Peyer's patch (tissue), 4 donors: ENCODE measurements at regions not wholly inside any gene's neighbourhood (a gene's known extent, or its start where the extent isn't known, plus 50 kb on each side); places are given as distances from the start of the nearest gene placed in this dataset.

Experiments used
- DNase-seq, 3 donors: peaks; one replicate each; pipeline ENCODE4 v3.0.0-alpha.2; 2017 to 2019
- H3K27ac ChIP-seq, 4 donors: fragments of 200-600 bp; sonication (generic); one replicate each; pipeline ENCODE4 v1.5.1; 2016 to 2019
- H3K27me3 ChIP-seq, 2 donors: fragments of 200-600 bp; sonication (generic); one replicate each; pipeline ENCODE4 v1.5.1; 2019
- H3K36me3 ChIP-seq, 3 donors: fragments of 200-600 bp; sonication (generic); one replicate each; pipeline ENCODE4 v1.5.1; 2016 to 2019
- H3K4me1 ChIP-seq, 4 donors: fragments of 200-600 bp; sonication (generic); one replicate each; pipeline ENCODE4 v1.5.1; 2016 to 2019
- H3K4me3 ChIP-seq, 4 donors: fragments of 200-600 bp; sonication (generic); 1 replicate in 3 of 4; 2 replicates in 1 of 4; pipeline ENCODE4 v1.5.1; 2016 to 2019; ENCODE audit warnings: mild to moderate bottlenecking in 1 of 4
- H3K9me3 ChIP-seq, 4 donors: fragments of 200-600 bp; sonication (generic); one replicate each; pipeline ENCODE4 v1.5.1; 2016 to 2019; ENCODE audit warnings: mild to moderate bottlenecking in 1 of 4
- POLR2A ChIP-seq, 2 donors: fragments of 450-650 bp; IDR thresholded peaks; one replicate each; pipeline ENCODE4 v1.5.1; 2017; ENCODE audit warnings: antibody characterized with exemption in 2 of 2, mild to moderate bottlenecking in 2 of 2, moderate library complexity in 2 of 2
- TF ChIP-seq, protein P1 (sequence below), 6 experiments: fragments of 450-650 bp in 4 of 6; fragments of 200-600 bp in 2 of 6; sonication (generic) in 1 of 6; IDR thresholded peaks; one replicate each; pipeline ENCODE4 v1.5.1; 2017 to 2019; ENCODE audit warnings: antibody characterized with exemption in 6 of 6, mild to moderate bottlenecking in 3 of 6, moderate library complexity in 1 of 6

DNA sequence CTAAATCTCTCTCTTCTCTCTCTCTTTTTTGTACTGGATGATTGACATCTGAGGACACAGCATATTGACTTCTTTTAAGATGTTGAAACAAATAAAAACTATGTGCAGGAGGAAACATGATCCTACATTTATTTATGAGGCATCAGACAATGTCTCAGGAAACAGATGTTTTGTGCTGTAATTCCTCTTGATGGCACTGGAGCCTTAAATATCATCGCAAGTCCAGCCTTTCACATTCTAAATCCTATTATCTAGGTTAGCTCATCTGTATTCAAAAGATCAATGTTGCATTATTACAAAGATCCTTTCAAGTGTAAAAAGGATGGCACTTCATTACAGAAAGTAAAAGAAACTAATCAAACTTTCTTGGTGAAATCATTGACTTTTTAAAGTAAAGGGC, 63.9 kb downstream of the MAT2B start:
- H3K4me3 ChIP-seq, result no peak overlapping the region
- no peak for DNase-seq
- no peak overlapping the region for H3K27ac ChIP-seq
- TF ChIP-seq, protein P1, sequence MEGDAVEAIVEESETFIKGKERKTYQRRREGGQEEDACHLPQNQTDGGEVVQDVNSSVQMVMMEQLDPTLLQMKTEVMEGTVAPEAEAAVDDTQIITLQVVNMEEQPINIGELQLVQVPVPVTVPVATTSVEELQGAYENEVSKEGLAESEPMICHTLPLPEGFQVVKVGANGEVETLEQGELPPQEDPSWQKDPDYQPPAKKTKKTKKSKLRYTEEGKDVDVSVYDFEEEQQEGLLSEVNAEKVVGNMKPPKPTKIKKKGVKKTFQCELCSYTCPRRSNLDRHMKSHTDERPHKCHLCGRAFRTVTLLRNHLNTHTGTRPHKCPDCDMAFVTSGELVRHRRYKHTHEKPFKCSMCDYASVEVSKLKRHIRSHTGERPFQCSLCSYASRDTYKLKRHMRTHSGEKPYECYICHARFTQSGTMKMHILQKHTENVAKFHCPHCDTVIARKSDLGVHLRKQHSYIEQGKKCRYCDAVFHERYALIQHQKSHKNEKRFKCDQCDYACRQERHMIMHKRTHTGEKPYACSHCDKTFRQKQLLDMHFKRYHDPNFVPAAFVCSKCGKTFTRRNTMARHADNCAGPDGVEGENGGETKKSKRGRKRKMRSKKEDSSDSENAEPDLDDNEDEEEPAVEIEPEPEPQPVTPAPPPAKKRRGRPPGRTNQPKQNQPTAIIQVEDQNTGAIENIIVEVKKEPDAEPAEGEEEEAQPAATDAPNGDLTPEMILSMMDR (IDR thresholded peaks at IDR 0.05), result peak in 3 of 6 experiments; percentile 27 to 54 (median 40)
- TF ChIP-seq POLR2A (IDR thresholded peaks at IDR 0.05), result no peak
- H3K4me1 ChIP-seq, result peaks cover 0 to 19% (median 6%) of the 10 kb centered on the region in 4 donors
- H3K27me3 ChIP-seq, result no peaks in the 10 kb centered on the region
- H3K36me3 ChIP-seq, result no peaks in the 10 kb centered on the region
- H3K9me3 ChIP-seq, result no peaks in the 10 kb centered on the region

DNA sequence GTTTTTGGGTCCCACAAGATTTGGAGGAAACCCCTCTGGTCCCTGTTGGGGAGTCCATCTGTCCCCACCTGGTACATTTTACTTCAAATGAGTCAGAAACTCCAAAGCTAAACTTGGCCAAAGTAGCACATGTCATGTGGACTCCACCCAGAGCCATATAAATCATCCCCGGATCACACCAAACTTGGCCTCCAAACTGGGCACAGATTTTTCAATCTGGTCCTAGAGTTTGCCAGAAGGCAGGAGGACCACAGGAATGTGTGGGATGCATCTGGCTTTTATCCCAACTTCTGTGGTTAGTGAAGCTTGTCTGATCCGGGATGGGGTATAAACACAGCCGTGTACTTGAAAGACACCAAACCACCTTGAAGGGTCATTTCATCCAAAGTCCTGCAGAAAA, 66.3 kb downstream of the MAT2B start:
- no peaks in the 10 kb centered on the region for H3K27me3 ChIP-seq
- TF ChIP-seq, protein P1 (IDR thresholded peaks at IDR 0.05), result no peak
- no peak for TF ChIP-seq POLR2A (IDR thresholded peaks at IDR 0.05)
- H3K36me3 ChIP-seq, result no peaks in the 10 kb centered on the region
- H3K4me3 ChIP-seq, result no peak overlapping the region
- no peaks in the 10 kb centered on the region for H3K4me1 ChIP-seq
- no peaks in the 10 kb centered on the region for H3K9me3 ChIP-seq
- DNase-seq, result no peak
- H3K27ac ChIP-seq, result no peak overlapping the region

- Histone ChIP-seq H3K4me3 (no peak overlapping the region), H3K27me3 (no peaks in the 10 kb centered on the region), H3K27ac (no peak overlapping the region), H3K36me3 (no peaks in the 10 kb centered on the region), H3K4me1 (no peaks in the 10 kb centered on the region), H3K9me3 (no peaks in the 10 kb centered on the region)
- TF ChIP-seq POLR2A (IDR thresholded peaks at IDR 0.05), result no peak
- TF ChIP-seq, protein P1 (IDR thresholded peaks at IDR 0.05), result no peak
- no peak for DNase-seq
Observed at GRCh38 chr5:163574472-163575440, 69.3 kb downstream of the MAT2B start.

- no peaks in the 10 kb centered on the region for H3K9me3 ChIP-seq
- TF ChIP-seq, protein P1 (IDR thresholded peaks at IDR 0.05), result no peak
- TF ChIP-seq POLR2A (IDR thresholded peaks at IDR 0.05), result no peak
- no peak for DNase-seq
- no peak overlapping the region for H3K4me3 ChIP-seq
- H3K4me1 ChIP-seq, result no peaks in the 10 kb centered on the region
- no peaks in the 10 kb centered on the region for H3K36me3 ChIP-seq
- H3K27me3 ChIP-seq, result no peaks in the 10 kb centered on the region
- H3K27ac ChIP-seq, result no peak overlapping the region
Observed at GRCh38 chr5:163578652-163579051, 73.2 kb downstream of the MAT2B start.

DNA sequence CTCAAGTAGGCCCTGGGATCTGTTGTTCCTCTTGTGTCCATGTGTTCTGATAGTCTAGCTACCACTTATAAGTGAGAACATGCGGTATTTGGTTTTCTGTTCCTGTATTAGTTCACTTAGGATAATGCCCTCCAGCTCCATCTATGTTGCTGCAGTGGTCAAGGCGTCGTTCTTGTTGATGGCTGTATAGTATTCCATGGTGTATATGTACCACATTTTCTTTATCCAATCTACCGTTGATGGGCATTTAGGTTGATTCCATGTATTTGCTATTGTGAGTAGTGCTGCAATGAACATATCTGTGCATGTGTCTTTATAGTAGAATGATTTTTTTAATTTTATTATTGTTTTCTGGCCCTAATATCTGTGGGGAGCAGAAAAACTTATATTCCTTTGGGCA, 74.3 kb downstream of the MAT2B start:
- DNase-seq, result no peak
- Histone ChIP-seq H3K27ac (no peak overlapping the region), H3K27me3 (no peaks in the 10 kb centered on the region), H3K4me3 (no peak overlapping the region), H3K4me1 (no peaks in the 10 kb centered on the region), H3K9me3 (no peaks in the 10 kb centered on the region), H3K36me3 (no peaks in the 10 kb centered on the region)
- TF ChIP-seq, protein P1 (IDR thresholded peaks at IDR 0.05), result no peak
- no peak for TF ChIP-seq POLR2A (IDR thresholded peaks at IDR 0.05)
